ENCODE measurements at regions not wholly inside any gene's neighbourhood (a gene's known extent, or its start where the extent isn't known, plus 50 kb on each side); places are given as distances from the start of the nearest gene placed in this dataset.
"Not testable (repeated sequence)": the region's sequence is repeated elsewhere in the genome, so short reads cannot be mapped to it uniquely, and the experiment has no call there.

DNA sequence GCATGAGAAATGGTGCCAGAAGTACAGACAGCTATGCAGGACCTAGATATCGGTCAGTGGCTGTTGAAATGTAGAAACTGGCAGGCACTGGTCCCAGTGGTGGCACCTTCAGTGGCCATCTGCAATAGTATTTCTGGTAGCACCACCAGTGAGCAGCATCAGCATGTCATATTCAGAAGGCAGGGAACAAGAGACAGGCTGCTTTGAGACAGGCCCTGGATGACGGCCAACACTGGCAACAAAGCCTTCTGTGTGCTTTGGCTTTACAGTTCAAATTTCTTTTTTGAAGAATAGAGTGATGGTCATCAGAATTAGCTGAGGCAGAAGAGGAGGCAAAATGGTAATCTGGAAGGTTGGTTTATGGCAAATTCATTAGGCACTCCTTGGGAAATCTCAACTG, 273.4 kb upstream of the SLC16A7 start:
- TF ChIP-seq, protein P1, sequence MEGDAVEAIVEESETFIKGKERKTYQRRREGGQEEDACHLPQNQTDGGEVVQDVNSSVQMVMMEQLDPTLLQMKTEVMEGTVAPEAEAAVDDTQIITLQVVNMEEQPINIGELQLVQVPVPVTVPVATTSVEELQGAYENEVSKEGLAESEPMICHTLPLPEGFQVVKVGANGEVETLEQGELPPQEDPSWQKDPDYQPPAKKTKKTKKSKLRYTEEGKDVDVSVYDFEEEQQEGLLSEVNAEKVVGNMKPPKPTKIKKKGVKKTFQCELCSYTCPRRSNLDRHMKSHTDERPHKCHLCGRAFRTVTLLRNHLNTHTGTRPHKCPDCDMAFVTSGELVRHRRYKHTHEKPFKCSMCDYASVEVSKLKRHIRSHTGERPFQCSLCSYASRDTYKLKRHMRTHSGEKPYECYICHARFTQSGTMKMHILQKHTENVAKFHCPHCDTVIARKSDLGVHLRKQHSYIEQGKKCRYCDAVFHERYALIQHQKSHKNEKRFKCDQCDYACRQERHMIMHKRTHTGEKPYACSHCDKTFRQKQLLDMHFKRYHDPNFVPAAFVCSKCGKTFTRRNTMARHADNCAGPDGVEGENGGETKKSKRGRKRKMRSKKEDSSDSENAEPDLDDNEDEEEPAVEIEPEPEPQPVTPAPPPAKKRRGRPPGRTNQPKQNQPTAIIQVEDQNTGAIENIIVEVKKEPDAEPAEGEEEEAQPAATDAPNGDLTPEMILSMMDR (IDR thresholded peaks at IDR 0.05), result no peak
- no peak for TF ChIP-seq ZFX (IDR thresholded peaks at IDR 0.05; ENCODE audit: borderline replicate concordance)
- no peak overlapping the region for H3K27ac ChIP-seq

DNA sequence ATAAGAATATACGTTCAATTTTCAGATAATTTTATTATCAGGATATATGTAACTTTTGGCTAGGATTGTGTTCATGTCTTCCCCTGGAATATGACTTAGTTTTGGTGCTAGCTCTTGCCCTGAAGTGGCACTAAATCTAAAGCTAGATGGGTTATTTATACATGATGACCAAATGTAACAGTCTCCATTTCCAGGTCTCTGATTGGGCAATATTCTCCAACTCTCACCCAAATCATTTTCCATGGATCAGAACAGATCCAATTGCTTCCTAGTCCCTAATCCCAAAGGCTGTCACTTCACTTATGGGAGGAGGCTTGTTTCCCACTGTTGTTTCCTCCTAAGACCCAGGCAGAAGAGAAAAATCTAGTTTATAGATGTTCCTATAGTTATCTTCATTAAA, 274.6 kb upstream of the SLC16A7 start:
- TF ChIP-seq, protein P1 (IDR thresholded peaks at IDR 0.05), result no peak
- TF ChIP-seq ZFX (IDR thresholded peaks at IDR 0.05; ENCODE audit: borderline replicate concordance), result no peak
- no peak overlapping the region for H3K27ac ChIP-seq

- TF ChIP-seq, protein P1 (IDR thresholded peaks at IDR 0.05), result no peak
- no peak for TF ChIP-seq ZFX (IDR thresholded peaks at IDR 0.05; ENCODE audit: borderline replicate concordance)
- H3K27ac ChIP-seq, result no peak overlapping the region
These were observed 275.7 kb upstream of the SLC16A7 start for GRCh38 chr12:59320112-59320511.

DNA sequence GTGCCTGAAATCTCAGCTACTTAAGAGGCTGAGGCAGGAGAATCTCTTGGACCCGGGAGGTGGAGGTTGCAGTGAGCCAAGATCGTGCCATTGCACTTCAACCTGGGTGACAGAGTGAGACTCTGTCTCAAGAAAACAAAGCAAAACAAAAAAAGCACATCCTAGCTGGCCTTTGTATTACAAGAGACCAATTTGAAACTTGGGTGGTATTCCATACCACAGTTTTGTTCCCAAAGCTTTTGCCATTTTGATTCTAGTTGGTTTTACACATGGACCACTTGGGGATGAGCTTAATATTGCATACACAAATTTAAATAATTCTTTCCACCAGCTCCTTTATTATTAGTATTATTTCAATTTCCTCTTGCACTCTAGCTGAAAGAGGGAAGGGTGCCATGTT, 276.9 kb upstream of the SLC16A7 start:
- H3K27ac ChIP-seq, result no peak overlapping the region
- TF ChIP-seq, protein P1 (IDR thresholded peaks at IDR 0.05), result no peak
- TF ChIP-seq ZFX (IDR thresholded peaks at IDR 0.05; ENCODE audit: borderline replicate concordance), result no peak

DNA sequence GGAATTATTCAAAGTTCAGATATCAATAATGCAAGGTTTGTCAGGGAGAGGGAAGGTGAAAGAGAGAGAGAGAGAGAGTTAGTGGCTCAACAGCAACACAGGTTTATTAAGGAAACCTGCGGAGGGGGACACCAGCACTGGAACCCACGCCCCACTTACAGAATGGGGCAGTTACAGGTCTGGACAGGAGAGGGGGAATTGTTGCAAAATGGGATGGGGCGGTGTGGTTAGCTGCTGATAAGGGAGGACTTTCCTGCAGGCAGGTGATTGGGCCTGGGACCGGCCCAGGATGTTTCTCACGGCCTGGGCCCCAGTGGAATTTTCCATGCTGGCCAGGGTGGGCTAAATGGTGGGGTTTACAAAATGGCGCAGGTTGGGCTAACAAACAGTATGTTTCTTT, 278.2 kb upstream of the SLC16A7 start:
- H3K27ac ChIP-seq, result no peak overlapping the region
- TF ChIP-seq ZFX (IDR thresholded peaks at IDR 0.05; ENCODE audit: borderline replicate concordance), result no peak
- TF ChIP-seq, protein P1 (IDR thresholded peaks at IDR 0.05), result no peak

DNA sequence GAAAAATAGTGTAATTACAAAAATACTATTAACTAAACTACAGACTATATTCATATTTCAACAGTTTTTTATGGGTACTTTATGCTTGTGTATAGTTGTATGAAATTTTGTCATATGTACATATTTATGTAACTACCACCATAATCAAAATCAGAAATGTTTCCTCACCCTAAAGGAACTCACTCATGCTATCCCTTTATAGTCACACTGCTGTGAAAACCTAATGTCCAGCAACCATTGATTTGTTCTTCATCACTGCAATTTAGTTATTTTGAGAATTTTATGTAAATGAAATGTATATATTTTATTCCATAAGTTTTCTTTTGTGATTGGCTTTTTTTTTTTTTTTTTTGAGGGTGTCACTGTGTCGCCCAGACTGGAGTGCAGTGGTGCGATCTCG, 278.9 kb upstream of the SLC16A7 start:
- no peak for TF ChIP-seq ZFX (IDR thresholded peaks at IDR 0.05; ENCODE audit: borderline replicate concordance)
- TF ChIP-seq, protein P1 (IDR thresholded peaks at IDR 0.05), result no peak
- no peak overlapping the region for H3K27ac ChIP-seq

GRCh38 chr12:59316354-59316753, 279.5 kb upstream of the SLC16A7 start:
- H3K27ac ChIP-seq, result not testable (repeated sequence)

DNA sequence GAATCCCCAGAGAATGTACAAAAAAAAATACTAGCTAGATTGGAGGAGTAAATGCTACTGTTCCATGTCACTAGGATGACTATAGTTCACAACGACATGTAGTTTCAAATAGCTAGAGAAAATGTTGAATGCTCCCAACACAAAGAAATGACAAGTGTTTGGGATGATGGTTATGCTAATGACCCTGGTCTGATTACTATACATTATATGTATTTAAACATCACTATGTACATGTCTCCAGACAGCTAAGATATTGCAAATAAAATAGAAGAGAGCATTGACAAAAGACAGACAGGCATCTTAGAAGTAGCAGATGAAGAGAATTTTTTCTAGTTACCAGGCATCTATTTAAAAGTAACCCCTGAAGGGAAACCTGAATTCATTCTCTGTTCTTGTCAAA, 281.6 kb upstream of the SLC16A7 start:
- no peak for TF ChIP-seq ZFX (IDR thresholded peaks at IDR 0.05; ENCODE audit: borderline replicate concordance)
- TF ChIP-seq, protein P1 (IDR thresholded peaks at IDR 0.05), result no peak
- H3K27ac ChIP-seq, result no peak overlapping the region

Measured in 22Rv1 (cell line).